GM12801 (cell line): ENCODE measurements at regions not wholly inside any gene's neighbourhood (a gene's known extent, or its start where the extent isn't known, plus 50 kb on each side); places are given as distances from the start of the nearest gene placed in this dataset.

ENCODE experiments used
- CTCF ChIP-seq: IDR thresholded peaks from one replicate; pipeline ENCODE4 v1.5.1; 2011; ENCODE audit warnings: control low read depth; ENCODE audit not compliant: insufficient read length; ENCODE audit errors: extremely low read depth

DNA sequence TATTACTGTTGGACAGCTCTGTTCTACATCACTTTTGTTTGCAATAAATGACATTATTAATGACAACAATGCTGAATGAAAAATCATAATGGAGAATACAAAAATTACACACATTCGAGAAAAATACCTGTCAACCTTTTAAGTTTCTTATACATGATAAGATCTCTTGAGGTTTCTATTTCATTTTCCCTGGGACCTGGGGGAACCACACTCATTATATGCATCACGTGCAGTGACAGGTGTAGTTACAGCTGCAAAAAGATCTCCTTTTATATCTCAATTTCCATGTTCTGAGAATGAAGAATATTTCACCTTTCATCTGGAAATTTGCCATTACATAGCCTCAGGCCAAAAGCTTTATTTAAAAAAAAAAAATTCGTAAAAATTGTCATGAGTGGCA, 1347.0 kb upstream of the AGA start:
- TF ChIP-seq CTCF: no peak

- no peak for TF ChIP-seq CTCF
These were observed 1357.0 kb upstream of the AGA start for GRCh38 chr4:178799204-178799603.

DNA sequence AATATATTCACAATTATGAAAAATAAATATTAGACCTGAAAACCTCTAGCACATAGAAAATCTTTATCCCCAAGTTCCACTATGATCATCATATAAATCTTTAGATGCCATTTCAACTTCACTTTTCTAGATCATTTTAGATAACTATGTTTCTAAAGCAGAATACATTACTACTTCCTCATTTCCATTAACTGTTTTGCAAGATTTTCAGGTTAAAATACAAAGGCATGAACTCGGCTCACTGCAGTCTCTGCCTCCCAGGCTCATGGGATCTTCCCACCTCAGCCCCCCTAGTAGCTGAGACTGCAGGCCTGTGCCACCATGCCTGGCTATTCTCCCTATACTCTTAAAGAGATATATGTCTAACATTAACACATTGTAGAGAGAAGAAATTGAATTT, 1365.9 kb upstream of the AGA start:
- TF ChIP-seq CTCF: no peak

DNA sequence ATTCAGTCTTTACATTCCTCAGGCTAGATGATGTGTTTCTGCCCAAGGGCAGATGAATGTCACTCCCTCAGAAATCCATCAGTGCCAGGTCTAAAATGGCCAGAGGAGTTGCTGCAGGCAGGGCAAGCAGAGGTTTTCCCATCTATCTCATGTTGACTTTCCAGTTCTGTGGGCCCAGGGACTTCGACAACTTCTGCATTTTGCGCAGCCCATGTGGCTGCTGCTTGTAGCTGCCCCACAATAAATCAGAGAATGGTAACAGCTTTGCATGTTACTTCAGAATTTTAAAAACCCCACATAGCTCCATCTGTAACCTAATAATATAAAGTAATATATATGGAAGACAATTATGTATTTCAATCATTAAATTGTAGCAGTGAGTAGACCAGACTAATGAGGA, 1367.7 kb upstream of the AGA start:
- no peak for TF ChIP-seq CTCF

- no peak for TF ChIP-seq CTCF
These were observed 1369.1 kb upstream of the AGA start for GRCh38 chr4:178811356-178811755.

DNA sequence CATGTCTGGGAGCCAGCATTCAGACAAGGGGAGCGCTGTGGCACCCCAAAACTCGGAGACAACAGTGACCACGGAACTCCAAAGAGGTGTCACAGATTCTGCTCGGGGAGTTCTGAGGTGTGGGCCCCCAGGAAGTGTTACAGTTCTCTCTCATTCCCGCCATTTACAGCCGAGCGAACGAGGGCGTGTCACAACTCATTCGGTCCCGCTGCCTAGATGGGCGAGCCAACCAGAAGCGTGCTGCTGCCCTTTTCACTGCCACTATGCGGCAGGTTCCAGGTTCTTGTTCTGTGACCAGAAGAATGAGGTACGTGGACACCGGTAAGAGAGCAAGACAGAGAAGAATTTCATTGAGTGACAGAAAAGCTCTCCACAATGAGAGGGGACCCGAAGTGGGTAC, 1370.6 kb upstream of the AGA start:
- TF ChIP-seq CTCF: no peak

GRCh38 chr4:178814908-178815307, 1372.7 kb upstream of the AGA start:
- no peak for TF ChIP-seq CTCF
